Neural cell (in vitro differentiated cells): ENCODE measurements at regions not wholly inside any gene's neighbourhood (a gene's known extent, or its start where the extent isn't known, plus 50 kb on each side); places are given as distances from the start of the nearest gene placed in this dataset.

Source experiments
- CTCF ChIP-seq: fragments of 450-650 bp; IDR thresholded peaks from 2 replicates; pipeline ENCODE4 v1.5.1; 2014; ENCODE audit warnings: antibody characterized with exemption, mild to moderate bottlenecking, moderate library complexity; ENCODE audit not compliant: poor library complexity, severe bottlenecking
- POLR2AphosphoS5 ChIP-seq: IDR thresholded peaks from 2 replicates; pipeline ENCODE4 v1.6.1; 2012
- SMC3 ChIP-seq: fragments of 450-650 bp; conservative IDR thresholded peaks from 2 replicates; pipeline ENCODE4 v1.6.1; 2014; ENCODE audit warnings: antibody characterized with exemption, mild to moderate bottlenecking, moderate library complexity; ENCODE audit not compliant: poor library complexity

- no peak for TF ChIP-seq CTCF
- no peak for TF ChIP-seq SMC3
- no peak for TF ChIP-seq POLR2AphosphoS5
These were observed 171.6 kb upstream of the EGFLAM start for GRCh38 chr5:38086777-38087176.
